HEK293 (cell line): ENCODE measurements at regions not wholly inside any gene's neighbourhood (a gene's known extent, or its start where the extent isn't known, plus 50 kb on each side); places are given as distances from the start of the nearest gene placed in this dataset.

ENCODE experiments used
- CTCF ChIA-PET: fragments of 350-600 bp; formaldehyde crosslinking; extraction: SDS; loops from one replicate; lab custom pipeline; 2021; ENCODE audit warnings: antibody characterized with exemption; lab: Yijun Ruan, JAX
- POLR2A ChIA-PET: fragments of 300-600 bp; formaldehyde crosslinking; extraction: SDS; loops from one replicate; lab custom pipeline; 2020; ENCODE audit warnings: antibody characterized with exemption, inconsistent platforms; lab: Yijun Ruan, JAX
- H3K27ac ChIP-seq: fragments of 200-500 bp; sonication (Bioruptor generic); 2 replicates; pipeline ENCODE4 v1.5.1; 2014; ENCODE audit warnings: low read depth, low read length, control low read depth, inconsistent platforms; ENCODE audit errors: extremely low read depth
- H3K36me3 ChIP-seq, 2 experiments: fragments of 200-500 bp in 1 of 2; sonication (Bioruptor generic) in 1 of 2; 1 replicate in 1 of 2; 2 replicates in 1 of 2; pipeline ENCODE4 v1.5.1; 2014 to 2017; ENCODE audit warnings: inconsistent platforms in 2 of 2, low read length in 2 of 2; ENCODE audit not compliant: control insufficient read depth in 2 of 2, insufficient read depth in 1 of 2
- H3K4me1 ChIP-seq: fragments of 200-500 bp; sonication (Bioruptor generic); 2 replicates; pipeline ENCODE4 v1.5.1; 2014; ENCODE audit warnings: mild to moderate bottlenecking, low read length, inconsistent platforms; ENCODE audit not compliant: control insufficient read depth, insufficient read depth
- H3K4me3 ChIP-seq: 2 replicates; pipeline ENCODE4 v1.5.1; 2011; ENCODE audit warnings: low read depth, mild to moderate bottlenecking, control low read depth, low read length, moderate library complexity
- H3K9me3 ChIP-seq: fragments of 200-500 bp; sonication (Bioruptor generic); 2 replicates; pipeline ENCODE4 v1.5.1; 2014; ENCODE audit warnings: low read depth, low read length, inconsistent platforms; ENCODE audit not compliant: control insufficient read depth, insufficient read depth
- BCL11A ChIP-seq: fragments of 450-650 bp; formaldehyde crosslinking; IDR thresholded peaks from 2 replicates; pipeline ENCODE4 v1.5.1; 2016; ENCODE audit warnings: low read depth, missing biosample characterization, missing genetic modification characterization
- BCL11B ChIP-seq: fragments of 450-650 bp; formaldehyde crosslinking; IDR thresholded peaks from 2 replicates; pipeline ENCODE4 v1.5.1; 2016; ENCODE audit warnings: low read depth, missing biosample characterization, missing genetic modification characterization
- BCL6B ChIP-seq: fragments of 450-650 bp; formaldehyde crosslinking; IDR thresholded peaks from 2 replicates; pipeline ENCODE4 v1.5.1; 2017; ENCODE audit warnings: missing biosample characterization, missing genetic modification characterization
- GLIS2 ChIP-seq: fragments of 450-650 bp; formaldehyde crosslinking; IDR thresholded peaks from 2 replicates; pipeline ENCODE4 v1.5.1; 2016; ENCODE audit warnings: missing biosample characterization, missing genetic modification characterization
- KLF7 ChIP-seq: fragments of 450-650 bp; formaldehyde crosslinking; IDR thresholded peaks from 2 replicates; pipeline ENCODE4 v1.5.1; 2016; ENCODE audit warnings: missing biosample characterization, missing genetic modification characterization, borderline replicate concordance
- KLF9 ChIP-seq: fragments of 450-650 bp; formaldehyde crosslinking; IDR thresholded peaks from 2 replicates; pipeline ENCODE4 v1.5.1; 2016; ENCODE audit warnings: missing biosample characterization, missing genetic modification characterization, low read depth
- MYNN ChIP-seq: fragments of 450-650 bp; formaldehyde crosslinking; IDR thresholded peaks from 2 replicates; pipeline ENCODE4 v1.5.1; 2016; ENCODE audit warnings: missing biosample characterization, missing genetic modification characterization, borderline replicate concordance
- PRDM4 ChIP-seq: fragments of 450-650 bp; formaldehyde crosslinking; IDR thresholded peaks from 2 replicates; pipeline ENCODE4 v1.5.1; 2017; ENCODE audit warnings: missing biosample characterization, missing genetic modification characterization
- SALL2 ChIP-seq: fragments of 450-650 bp; formaldehyde crosslinking; IDR thresholded peaks from 2 replicates; pipeline ENCODE4 v1.5.0; 2017; ENCODE audit warnings: missing biosample characterization, mild to moderate bottlenecking, missing genetic modification characterization, borderline replicate concordance
- SCRT1 ChIP-seq: fragments of 450-650 bp; formaldehyde crosslinking; IDR thresholded peaks from 2 replicates; pipeline ENCODE4 v1.5.1; 2016; ENCODE audit warnings: missing biosample characterization, missing genetic modification characterization, borderline replicate concordance
- SCRT2 ChIP-seq: fragments of 450-650 bp; formaldehyde crosslinking; IDR thresholded peaks from 2 replicates; pipeline ENCODE4 v1.5.1; 2016; ENCODE audit warnings: missing biosample characterization, missing genetic modification characterization
- SP3 ChIP-seq: fragments of 450-650 bp; formaldehyde crosslinking; IDR thresholded peaks from 2 replicates; pipeline ENCODE4 v1.5.1; 2016; ENCODE audit warnings: missing biosample characterization, missing genetic modification characterization
- SP7 ChIP-seq: fragments of 450-650 bp; formaldehyde crosslinking; IDR thresholded peaks from 2 replicates; pipeline ENCODE4 v1.5.1; 2016; ENCODE audit warnings: missing biosample characterization, missing genetic modification characterization
- YY1 ChIP-seq: fragments of 450-650 bp; formaldehyde crosslinking; IDR thresholded peaks from 2 replicates; pipeline ENCODE4 v1.5.1; 2018; ENCODE audit warnings: missing biosample characterization, missing genetic modification characterization
- ZNF155 ChIP-seq: fragments of 450-650 bp; formaldehyde crosslinking; IDR thresholded peaks from 2 replicates; pipeline ENCODE4 v1.5.1; 2016; ENCODE audit warnings: missing biosample characterization, missing genetic modification characterization
- ZNF211 ChIP-seq: fragments of 450-650 bp; formaldehyde crosslinking; IDR thresholded peaks from 2 replicates; pipeline ENCODE4 v1.5.1; 2016; ENCODE audit warnings: low read depth, missing biosample characterization, missing genetic modification characterization
- ZNF341 ChIP-seq: fragments of 450-650 bp; formaldehyde crosslinking; IDR thresholded peaks from 2 replicates; pipeline ENCODE4; 2016; ENCODE audit warnings: low read depth, missing biosample characterization, missing genetic modification characterization
- ZNF404 ChIP-seq: fragments of 450-650 bp; formaldehyde crosslinking; IDR thresholded peaks from 2 replicates; pipeline ENCODE4 v1.5.1; 2017; ENCODE audit warnings: missing biosample characterization, missing genetic modification characterization
- ZNF426 ChIP-seq: fragments of 450-650 bp; formaldehyde crosslinking; IDR thresholded peaks from 2 replicates; pipeline ENCODE4 v1.5.1; 2017; ENCODE audit warnings: missing biosample characterization, missing genetic modification characterization, mild to moderate bottlenecking, inconsistent platforms, moderate library complexity
- ZNF571 ChIP-seq: fragments of 450-650 bp; formaldehyde crosslinking; IDR thresholded peaks from 2 replicates; pipeline ENCODE4 v1.5.0; 2017; ENCODE audit warnings: missing biosample characterization, missing genetic modification characterization
- ZNF645 ChIP-seq: fragments of 450-650 bp; formaldehyde crosslinking; IDR thresholded peaks from 2 replicates; pipeline ENCODE4; 2016; ENCODE audit warnings: missing biosample characterization, missing genetic modification characterization
- ZNF670 ChIP-seq: fragments of 450-650 bp; formaldehyde crosslinking; IDR thresholded peaks from 2 replicates; pipeline ENCODE4 v1.5.1; 2016; ENCODE audit warnings: missing biosample characterization, missing genetic modification characterization, low read depth
- ZNF701 ChIP-seq: fragments of 450-650 bp; formaldehyde crosslinking; IDR thresholded peaks from 2 replicates; pipeline ENCODE4 v1.5.1; 2016; ENCODE audit warnings: missing biosample characterization, missing genetic modification characterization
- ZNF747 ChIP-seq: fragments of 450-650 bp; formaldehyde crosslinking; IDR thresholded peaks from 2 replicates; pipeline ENCODE4 v1.5.1; 2016; ENCODE audit warnings: missing biosample characterization, missing genetic modification characterization
- ZNF76 ChIP-seq: fragments of 450-650 bp; formaldehyde crosslinking; IDR thresholded peaks from 2 replicates; pipeline ENCODE4; 2016; ENCODE audit warnings: low read depth, missing biosample characterization, missing genetic modification characterization, borderline replicate concordance
- ZNF768 ChIP-seq: fragments of 450-650 bp; formaldehyde crosslinking; IDR thresholded peaks from 2 replicates; pipeline ENCODE4 v1.5.1; 2018; ENCODE audit warnings: missing biosample characterization, mild to moderate bottlenecking, missing genetic modification characterization
- ZNF830 ChIP-seq: fragments of 450-650 bp; IDR thresholded peaks from 2 replicates; pipeline ENCODE4 v1.5.0; 2018; ENCODE audit warnings: missing biosample characterization, missing genetic modification characterization, low read depth, mild to moderate bottlenecking, moderate library complexity

GRCh38 chr5:168211245-168211644, 80.2 kb upstream of the WWC1 start:
- Histone ChIP-seq H3K4me1 (no peaks in the 10 kb centered on the region), H3K4me3 (no peak overlapping the region), H3K27ac (no peak overlapping the region), H3K36me3 (no peaks in the 10 kb centered on the region), H3K9me3 (no peaks in the 10 kb centered on the region)
- TF ChIP-seq SCRT2 (tag by site-specific recombination) (peak; percentile 86), SCRT1 (peak; percentile 79), ZNF426 (tag by site-specific recombination) (no peak), SP7 (tag by site-specific recombination) (no peak)
- ChIA-PET CTCF (no interaction called here), POLR2A (no interaction called here)

- ChIA-PET CTCF (interaction anchor here (0.6 kb wide), 1 partner anchor 153 kb away, joined by 3 read pairs; no protein-coding TSS in a partner anchor), POLR2A (no interaction called here)
Measured at GRCh38 chr5:168211936-168212335, 79.5 kb upstream of the WWC1 start.

GRCh38 chr5:168214071-168214470, 77.4 kb upstream of the WWC1 start:
- Histone ChIP-seq H3K4me3 (no peak overlapping the region), H3K9me3 (no peaks in the 10 kb centered on the region), H3K4me1 (no peaks in the 10 kb centered on the region), H3K36me3 (no peaks in the 10 kb centered on the region), H3K27ac (no peak overlapping the region)
- POLR2A ChIA-PET = no interaction called here
- CTCF ChIA-PET = interaction anchor here (0.5 to 0.9 kb wide), 2 partner anchors 11 to 518 kb away, joined by 3 to 4 read pairs; no protein-coding TSS in a partner anchor
- TF ChIP-seq BCL11A (tag by site-specific recombination) (no peak), ZNF404 (tag by site-specific recombination) (no peak), ZNF341 (no peak), KLF9 (tag by site-specific recombination) (no peak), ZNF768 (tag by site-specific recombination) (no peak), ZNF571 (tag by site-specific recombination) (no peak), PRDM4 (tag by site-specific recombination) (no peak), ZNF670 (tag by site-specific recombination) (no peak), ZNF830 (tag by site-specific recombination) (no peak), BCL11B (tag by site-specific recombination) (no peak), GLIS2 (tag by site-specific recombination) (no peak)

More at GRCh38 chr5:168211936-168212335, 79.5 kb upstream of the WWC1 start:
- TF ChIP-seq BCL6B (tag by site-specific recombination) = no peak
- no peak for TF ChIP-seq ZNF211
- no peak for TF ChIP-seq ZNF701 (tag by site-specific recombination)
- no peak for TF ChIP-seq ZNF747 (tag by site-specific recombination)
- TF ChIP-seq ZNF76 (tag by site-specific recombination) = no peak
- TF ChIP-seq ZNF645 (tag by site-specific recombination) = no peak
- TF ChIP-seq SP3 (tag by site-specific recombination) = no peak
- no peak for TF ChIP-seq SP7 (tag by site-specific recombination)
- no peak for TF ChIP-seq ZNF155 (tag by site-specific recombination)
- no peak for TF ChIP-seq KLF7 (tag by site-specific recombination)
- TF ChIP-seq YY1 (tag by site-specific recombination) = no peak
- no peak for TF ChIP-seq MYNN (tag by site-specific recombination)
- TF ChIP-seq SALL2 (tag by site-specific recombination) = no peak
- TF ChIP-seq, all 188 proteins: peak for 0
- no peak overlapping the region for H3K4me3 ChIP-seq
- H3K27ac ChIP-seq = no peak overlapping the region
- no peaks in the 10 kb centered on the region for H3K4me1 ChIP-seq
- H3K9me3 ChIP-seq = no peaks in the 10 kb centered on the region
- H3K36me3 ChIP-seq = no peaks in the 10 kb centered on the region
